ENCODE measurements at regions not wholly inside any gene's neighbourhood (a gene's known extent, or its start where the extent isn't known, plus 50 kb on each side); places are given as distances from the start of the nearest gene placed in this dataset.
"Not testable (repeated sequence)": the region's sequence is repeated elsewhere in the genome, so short reads cannot be mapped to it uniquely, and the experiment has no call there.

DNA sequence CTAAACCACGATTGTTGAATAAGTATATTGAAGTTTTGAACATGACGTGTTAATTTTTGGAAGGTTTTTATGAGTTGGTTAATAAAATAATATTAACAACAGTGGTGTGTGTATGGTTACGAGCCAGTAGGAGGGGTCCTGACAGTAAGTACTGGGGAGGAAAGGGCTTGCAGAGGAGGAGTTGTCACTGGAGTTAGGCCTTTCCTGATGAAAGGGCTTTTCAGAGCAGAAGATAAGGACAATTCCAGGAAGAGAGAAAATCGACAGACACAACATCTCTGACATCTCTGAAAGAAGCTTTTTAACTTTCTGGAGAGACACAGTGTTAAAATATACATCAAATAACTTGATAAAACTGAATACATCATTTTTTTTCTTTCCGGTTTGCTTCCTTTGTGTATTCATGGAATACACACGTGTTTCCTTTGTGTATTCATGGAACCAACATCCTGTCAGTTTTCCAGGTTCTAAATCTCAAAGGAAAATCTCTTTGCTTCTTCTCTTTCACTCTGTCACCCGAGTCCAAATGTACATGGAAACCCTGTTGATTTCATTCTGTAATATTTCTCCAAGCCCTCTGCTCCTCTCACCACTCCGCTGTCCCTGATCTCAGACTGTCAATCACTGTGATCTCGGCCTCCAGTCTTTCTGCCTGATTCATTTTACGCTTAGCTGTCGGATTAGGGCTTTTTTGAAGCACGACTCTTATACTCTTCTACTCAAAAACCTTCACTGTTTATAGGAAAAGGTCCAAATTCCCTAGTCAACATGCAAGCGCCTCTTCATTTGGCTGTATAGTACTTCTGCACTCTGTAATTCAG, 374.4 kb downstream of the DLEU7 start:
- DNase-seq (ENCODE audit: low read depth in 2 of 3, low spot score in 2 of 3) = no peak

DNA sequence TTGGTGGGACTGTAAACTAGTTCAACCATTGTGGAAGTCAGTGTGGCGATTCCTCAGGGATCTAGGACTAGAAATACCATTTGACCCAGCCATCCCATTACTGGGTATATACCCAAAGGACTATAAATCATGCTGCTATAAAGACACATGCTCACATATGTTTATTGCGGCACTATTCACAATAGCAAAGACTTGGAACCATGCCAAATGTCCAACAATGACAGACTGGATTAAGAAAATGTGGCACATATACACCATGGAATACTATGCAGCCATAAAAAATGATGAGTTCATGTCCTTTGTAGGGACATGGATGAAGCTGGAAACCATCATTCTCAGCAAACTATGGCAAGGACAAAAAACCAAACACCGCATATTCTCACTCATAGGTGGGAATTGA, 370.4 kb downstream of the DLEU7 start:
- DNase-seq (ENCODE audit: low read depth in 2 of 3, low spot score in 2 of 3) = not testable (repeated sequence)

DNA sequence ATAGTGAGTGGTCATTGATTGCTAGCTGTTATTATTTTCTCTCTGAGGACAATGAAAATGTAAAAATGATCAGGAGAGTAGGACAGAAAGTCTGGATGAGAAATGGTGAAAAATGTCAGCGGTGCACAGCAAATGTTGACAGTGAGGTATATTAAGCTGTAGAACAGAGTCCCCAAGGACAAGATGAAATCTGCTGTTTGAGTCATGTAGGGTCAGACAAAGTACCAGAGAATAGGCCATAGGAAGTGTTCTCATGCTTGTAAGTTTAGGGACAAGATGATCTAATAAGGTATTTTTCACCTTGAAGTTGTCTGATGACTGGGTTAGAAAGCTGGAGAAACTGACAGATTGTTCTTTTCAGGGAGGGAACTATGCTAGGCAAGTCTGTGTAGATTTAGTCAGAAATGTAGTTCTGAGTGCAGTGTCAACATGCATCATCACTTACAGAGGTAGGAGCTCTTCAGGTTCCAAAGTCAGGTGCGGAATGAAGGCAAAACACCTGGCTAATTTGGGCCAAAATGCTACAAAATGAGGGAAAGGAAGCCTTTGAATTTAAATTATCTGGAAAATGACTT, 369.3 kb downstream of the DLEU7 start:
- DNase-seq (ENCODE audit: low read depth in 2 of 3, low spot score in 2 of 3) = no peak

DNA sequence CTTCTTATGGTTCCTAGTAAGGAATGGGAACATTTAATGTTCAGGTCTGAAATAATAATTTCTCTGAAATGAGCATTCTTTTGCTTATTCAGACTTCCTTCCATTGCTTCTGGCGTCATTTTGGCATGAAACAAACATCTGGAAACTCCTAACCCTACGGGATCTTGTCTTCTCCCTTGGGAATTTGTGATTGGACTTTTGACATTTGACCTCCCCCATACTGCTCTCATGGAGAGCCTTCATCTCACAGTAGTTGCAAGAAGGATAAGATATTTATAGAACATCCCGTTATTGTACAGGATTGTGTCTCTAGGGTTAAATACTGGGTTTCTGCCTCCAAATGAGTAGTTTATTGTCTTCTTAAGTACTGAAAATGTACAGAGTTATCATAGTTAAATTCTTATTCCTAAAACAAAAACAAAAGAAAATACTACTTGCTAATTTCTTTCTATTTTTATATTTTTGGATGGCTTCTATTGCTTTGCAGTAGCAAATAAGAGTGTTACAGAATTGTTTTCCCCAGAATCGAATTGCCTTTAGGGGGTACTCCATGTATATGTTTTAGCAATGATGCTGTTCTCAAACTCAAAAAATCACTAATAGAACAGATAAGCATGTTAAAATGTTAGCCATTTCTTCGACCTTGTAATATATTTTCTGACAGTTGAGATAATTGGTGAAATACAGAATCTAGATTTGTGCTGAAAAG, 366.8 kb downstream of the DLEU7 start:
- DNase-seq (ENCODE audit: low read depth in 2 of 3, low spot score in 2 of 3) = no peak

DNA sequence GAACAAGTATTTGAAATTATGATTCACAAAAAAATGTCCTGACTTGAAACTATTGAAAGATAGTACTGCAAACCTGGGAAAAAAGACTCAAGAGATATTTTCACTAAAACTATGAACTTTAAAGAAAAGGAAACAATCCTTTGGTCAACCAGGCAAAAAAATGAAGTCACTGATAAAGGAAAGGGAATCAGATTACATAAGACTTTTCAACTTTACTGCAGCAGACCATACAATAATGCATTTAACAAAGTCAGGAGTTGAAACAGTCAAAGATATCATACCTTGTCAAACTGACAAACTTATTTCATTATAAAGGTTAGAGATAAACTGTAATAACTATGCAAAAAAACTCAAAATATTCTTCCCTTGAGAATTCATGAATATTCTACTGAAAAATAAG, 361.6 kb downstream of the DLEU7 start:
- no peak for DNase-seq (ENCODE audit: low read depth in 2 of 3, low spot score in 2 of 3)

DNA sequence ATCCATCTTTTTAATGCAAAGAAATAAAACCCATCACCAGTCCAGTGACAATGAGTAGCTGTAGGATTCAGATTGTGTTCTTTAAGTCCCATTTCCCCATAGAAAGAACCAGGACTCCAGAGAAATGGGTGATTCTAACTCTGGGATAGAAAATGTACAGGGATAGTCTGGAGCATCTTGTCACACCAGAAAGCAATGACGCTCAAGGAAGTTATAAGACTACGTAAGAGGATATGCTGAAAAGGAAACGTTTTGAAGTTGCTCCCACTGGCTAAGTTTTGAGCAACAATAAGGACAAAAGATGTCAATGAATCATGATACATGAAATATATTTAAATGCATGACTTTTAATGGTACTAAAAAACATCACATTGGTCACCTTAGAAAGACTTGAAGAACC, 360.1 kb downstream of the DLEU7 start:
- DNase-seq (ENCODE audit: low read depth in 2 of 3, low spot score in 2 of 3) = no peak

DNA sequence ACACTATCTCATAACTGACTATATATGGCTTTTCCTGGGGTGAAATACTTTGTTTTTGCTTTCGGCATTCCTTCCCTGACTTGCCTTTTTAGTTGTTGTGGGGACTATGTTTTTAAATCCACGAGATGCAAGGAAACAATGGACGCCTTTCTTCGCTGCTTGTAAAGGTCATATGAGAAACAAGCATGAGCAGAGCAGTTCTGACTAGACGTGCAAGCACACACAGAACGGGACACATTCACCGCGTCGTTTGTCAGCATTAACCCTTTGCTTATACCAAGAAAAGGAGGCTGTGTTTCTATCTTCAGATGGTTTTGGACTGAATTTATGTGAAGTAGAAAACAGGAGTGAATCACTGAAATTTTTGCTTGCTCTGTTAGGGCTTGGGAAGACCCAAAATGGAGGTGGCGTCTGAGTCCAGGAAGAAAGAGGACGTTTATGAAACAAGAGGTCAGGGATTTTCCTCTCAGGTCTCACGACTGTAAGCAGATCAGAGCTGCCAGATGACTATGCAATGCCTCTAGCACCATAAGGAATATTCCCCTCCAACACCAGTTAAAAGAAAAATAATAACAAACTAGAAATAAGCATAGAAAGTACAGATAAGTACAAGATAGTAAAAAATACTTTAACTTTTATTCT, 358.9 kb downstream of the DLEU7 start:
- no peak for DNase-seq (ENCODE audit: low read depth in 2 of 3, low spot score in 2 of 3)

DNA sequence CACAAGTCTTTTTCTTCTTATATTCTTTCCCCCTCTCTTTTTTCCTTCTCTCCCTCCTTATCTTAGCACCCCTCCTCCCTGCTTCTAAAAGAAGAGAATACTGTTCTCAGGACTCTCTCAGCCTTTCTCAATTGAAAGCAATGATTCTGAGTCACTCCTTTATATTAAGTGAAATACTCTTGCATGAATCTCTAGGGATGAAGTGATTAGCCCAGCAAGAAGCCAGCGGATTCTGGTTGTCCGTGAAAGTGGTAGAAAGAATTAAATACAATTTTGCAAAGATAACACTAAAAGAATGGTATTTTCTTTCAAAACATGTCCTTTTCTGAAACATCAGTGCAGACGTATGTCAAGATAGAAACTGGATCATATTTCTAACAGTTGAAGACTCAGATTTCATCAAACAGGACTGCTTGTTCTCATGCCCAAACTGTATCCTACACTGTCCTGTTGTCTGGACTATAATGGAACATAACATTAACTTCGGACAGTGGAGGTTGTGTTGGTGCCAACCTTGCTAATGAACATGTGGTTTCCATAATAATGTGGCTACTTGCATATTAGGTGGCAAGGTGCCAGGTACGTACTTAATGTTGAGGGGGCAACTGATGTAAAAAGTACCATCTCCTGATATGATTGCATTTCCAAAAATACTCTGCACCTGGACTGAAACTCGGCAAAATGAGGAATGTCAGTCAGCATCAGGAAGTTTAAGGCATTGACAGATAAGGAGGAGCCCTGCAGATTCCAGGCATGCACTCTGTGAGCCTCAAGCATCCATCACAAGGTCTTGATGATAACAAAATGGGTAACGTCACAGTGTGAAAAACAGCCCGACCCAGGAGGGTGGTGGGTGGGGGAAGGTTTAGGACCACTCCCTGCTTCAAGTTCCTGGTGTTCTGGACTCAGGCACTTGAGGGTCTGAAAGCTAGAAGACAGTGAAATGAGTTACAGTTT, 357.2 kb downstream of the DLEU7 start:
- DNase-seq (ENCODE audit: low read depth in 2 of 3, low spot score in 2 of 3) = no peak

DNA sequence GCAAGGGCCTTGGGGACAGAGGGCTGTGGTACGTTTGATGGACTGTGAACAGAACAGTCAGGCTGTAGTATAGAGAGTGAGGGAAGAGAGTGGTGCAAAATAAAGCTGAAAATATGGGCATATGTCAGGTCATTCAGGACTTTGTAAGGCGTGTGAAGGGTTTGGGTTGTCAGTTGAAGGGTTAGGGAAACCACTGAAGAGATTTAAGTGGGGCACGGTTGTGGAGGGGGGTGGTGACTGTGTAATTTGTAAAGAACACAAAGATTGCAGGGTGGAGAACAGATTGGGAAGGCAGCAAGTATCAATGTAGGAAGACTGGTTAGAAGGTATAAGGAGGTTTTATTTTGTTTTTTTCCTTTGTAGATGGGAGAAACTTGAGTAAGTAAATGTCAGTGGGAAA, 349.8 kb downstream of the DLEU7 start:
- no peak for DNase-seq (ENCODE audit: low read depth in 2 of 3, low spot score in 2 of 3)

DNA sequence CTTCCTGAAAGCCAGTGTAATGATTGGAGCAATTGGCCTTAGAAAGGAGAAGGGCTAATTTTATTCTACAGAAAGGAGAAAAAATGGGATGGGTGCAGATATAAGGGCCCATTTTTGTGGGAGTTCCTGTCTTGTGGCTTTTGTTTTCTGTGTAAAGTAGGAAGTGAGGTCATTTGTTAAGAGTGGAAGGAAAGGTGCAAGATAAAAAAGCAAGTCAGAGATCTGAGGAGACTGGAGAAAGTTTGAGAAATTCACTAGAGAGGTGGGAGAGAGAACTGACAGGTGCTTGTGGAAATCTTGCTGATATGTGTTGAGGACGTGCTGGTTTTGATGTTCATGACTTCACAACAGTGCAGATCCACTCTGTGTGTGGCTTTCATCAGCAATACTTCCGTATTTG, 349.4 kb downstream of the DLEU7 start:
- no peak for DNase-seq (ENCODE audit: low read depth in 2 of 3, low spot score in 2 of 3)

DNA sequence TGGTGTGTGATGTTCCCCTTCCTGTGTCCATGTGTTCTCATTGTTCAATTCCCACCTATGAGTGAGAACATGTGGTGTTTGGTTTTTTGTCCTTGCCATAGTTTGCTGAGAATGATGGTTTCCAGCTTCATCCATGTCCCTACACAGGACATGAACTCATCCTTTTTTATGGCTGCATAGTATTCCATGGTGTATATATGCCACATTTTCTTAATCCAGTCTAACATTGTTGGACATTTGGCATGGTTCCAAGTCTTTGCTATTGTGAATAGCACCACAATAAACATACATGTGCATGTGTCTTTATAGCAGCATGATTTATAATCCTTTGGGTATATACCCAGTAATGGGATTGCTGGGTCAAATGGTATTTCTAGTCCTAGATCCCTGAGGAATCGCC, 340.3 kb downstream of the DLEU7 start:
- DNase-seq (ENCODE audit: low read depth in 2 of 3, low spot score in 2 of 3) = not testable (repeated sequence)

DNA sequence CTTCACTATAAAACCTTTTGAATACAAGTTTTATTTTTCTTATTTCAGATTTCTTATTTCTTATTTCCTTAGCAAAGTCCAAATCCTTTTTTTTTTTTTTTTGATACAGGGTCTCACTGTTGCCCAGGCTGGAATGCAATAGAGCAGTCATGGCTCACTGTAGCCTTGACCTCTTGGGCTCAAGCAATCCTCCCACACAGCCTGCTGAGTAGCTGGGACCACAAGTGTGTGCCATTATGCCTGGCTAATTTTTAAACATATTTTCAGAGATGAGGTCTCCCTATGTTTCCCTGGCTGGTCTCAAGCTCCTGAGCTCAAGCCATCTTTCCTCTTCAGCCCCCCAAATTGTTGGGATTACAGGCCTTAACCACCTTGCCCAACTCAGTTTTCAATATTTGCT, 334.3 kb downstream of the DLEU7 start:
- no peak for DNase-seq (ENCODE audit: low read depth in 2 of 3, low spot score in 2 of 3)

DNA sequence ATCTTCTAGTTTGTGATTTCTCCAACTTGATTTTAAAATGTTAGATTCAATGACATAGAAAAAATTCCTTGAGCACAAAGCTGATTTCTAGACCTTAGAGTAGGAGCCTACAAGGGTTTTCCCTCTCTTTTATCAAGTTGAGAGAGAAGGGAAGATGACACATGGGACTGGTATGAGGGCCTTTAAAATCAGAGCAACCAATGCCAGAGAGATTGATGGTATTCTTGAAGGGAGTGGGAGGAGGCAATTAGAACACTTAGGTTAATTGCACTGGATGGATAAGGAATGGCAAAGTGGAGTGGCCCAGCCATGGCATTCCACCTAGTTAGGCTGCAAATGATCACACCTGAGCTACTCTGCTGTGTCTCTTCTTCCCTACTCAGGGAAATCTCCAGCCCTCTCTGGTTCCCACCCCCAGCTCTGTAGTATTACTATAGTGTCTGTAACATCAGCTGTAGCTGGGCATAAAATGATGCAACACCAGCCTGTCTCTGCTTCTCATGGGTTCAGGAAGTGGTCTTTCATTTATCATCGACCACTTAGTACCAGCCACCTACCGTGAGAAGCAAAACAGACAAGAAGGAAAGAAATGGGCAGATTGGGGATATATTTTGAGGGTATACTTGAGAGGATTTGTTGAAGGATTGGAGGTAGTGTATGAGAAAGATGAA, 333.6 kb downstream of the DLEU7 start:
- no peak for DNase-seq (ENCODE audit: low read depth in 2 of 3, low spot score in 2 of 3)

DNA sequence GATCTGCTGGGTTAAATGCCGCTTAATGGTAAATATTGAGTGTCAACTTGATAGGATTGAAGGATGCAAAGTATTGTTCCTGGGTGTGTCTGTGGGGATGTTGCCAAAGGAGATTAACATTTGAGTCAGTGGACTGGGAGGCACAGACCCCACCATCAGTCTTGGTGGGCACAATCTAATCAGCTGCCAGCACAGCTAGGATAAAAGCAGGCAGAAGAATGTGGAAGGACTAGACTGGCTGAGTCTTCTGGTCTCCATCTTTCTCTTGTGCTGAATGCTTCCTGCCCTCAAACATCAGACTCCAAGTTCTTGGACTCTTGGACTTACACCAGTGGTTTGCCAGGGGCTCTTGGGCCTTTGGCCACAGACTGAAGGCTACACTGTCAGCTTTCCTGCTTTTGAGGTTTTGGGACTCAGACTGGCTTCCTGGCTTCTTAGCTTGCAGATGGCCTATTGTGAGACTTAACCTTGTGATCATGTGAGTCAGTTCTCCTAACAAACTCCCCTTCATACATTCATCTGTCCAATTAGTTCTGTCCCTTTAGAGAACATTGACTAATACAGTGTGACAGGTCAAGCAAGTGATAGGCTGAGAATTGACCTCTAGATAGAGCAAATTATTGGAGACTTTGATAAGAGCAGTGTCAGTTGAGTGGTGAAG, 332.5 kb downstream of the DLEU7 start:
- DNase-seq (ENCODE audit: low read depth in 2 of 3, low spot score in 2 of 3) = not testable (repeated sequence)

DNA sequence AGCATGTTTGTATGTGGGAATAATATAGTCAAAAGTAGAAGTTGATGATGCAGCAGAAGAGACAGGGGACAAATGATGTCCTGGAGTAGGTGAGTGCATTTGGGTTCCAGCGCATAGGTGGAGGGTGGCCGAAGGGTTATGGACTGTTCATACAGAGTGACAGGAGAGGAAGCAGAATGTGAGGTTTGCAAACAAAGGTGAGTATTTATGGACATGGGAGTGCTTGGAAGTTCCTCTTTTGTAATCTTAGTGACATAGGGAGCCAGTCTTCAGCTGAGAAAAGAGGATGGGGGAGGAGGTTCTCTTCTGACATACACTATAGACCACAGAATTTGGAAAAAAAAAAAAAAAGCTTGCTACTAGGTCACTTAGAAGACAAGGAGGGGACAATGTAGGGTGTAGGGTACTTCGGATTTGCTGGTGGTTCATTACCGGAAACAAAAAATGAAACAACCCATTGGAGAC, 331.6 kb downstream of the DLEU7 start:
- no peak for DNase-seq (ENCODE audit: low read depth in 2 of 3, low spot score in 2 of 3)

DNA sequence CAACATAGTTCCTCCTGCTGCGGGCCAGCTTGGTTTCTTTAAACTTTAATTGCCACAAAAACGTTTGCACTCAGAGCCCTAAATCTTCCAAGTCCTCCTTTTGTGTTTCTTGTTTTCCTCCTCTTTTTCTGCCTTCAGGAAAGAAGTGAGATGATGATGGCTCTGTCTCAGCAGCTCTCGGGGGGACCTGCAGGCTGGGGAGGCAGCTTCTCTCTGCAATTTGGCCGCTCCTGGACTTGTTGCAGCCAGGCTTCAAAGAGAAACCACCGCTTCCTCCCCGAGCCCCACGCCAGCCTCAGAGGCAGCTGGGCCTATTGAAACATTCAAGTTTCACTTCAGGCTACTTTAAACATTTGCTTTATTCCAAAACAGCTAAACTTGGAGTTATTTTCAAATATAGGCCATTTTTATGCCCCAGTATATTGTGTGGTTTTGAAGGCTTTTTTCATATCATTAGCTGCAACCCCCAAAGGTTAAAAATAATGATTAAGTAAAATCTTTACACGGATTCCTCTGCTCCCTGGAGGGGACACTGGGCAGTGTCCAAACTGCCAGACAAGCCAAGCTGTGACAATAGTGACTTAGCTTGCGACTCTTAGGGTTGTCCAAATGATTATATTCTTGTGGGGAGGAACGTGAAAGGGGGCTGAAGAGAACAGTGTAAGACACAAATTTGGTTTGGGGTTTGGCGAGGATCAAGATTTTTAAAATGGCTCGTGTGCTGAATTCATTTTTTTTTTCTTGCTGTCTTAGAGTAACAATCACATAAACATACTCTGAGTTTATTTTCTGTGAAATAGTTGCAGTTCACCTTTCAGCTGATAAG, 330.8 kb downstream of the DLEU7 start:
- DNase-seq (ENCODE audit: low read depth in 2 of 3, low spot score in 2 of 3) = peak in 1 of 3 experiments; percentile 14

DNA sequence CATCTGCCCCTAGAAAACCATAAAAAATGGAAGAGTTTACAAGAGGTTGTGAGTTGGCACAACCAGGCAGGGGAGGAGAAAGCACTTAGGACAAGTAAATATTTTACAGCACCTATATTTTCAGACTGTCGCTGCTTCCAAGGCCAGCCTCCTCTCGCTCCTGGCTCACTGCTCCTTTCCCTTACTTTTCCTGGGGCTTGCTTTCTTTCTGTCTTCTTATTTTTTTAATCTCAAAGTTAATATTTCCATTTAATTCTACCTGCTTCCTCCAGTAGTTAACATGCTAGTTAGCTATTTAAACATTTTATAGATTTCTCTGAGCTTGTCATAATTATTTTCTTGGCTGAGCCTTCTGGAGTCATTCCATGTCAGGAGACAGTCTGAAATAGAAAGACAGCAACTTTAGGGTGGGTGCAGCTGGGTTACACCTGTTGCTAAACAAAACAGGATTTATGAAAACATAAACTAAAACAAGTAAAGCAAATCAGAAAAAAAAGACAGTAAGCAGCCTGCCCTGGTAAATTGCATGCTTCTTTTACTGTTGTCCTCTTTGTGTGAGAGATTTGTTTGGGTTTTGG, 330.1 kb downstream of the DLEU7 start:
- no peak for DNase-seq (ENCODE audit: low read depth in 2 of 3, low spot score in 2 of 3)

DNA sequence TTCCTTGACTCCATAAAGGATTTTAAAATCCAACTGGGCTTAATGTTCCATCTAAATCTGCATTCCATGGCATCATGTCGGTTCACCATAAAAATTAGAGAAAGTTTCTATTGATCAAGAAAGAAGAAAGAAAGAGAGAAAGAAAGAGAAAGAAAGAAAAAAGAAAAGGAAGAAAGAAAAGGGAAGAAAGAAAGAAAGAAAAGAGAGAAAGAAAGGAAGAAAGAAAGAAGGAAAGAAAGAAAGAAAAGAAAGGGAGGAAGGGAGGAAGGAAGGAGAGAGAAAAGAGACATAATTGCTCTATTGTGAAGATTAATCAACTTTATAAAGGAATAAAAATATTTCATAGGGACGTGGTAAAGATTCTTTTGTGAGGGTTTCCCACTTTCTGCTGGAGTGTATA, 329.2 kb downstream of the DLEU7 start:
- DNase-seq (ENCODE audit: low read depth in 2 of 3, low spot score in 2 of 3) = no peak

Data from activated CD8-positive, alpha-beta memory T cell treated with anti-CD3 and anti-CD28 coated beads for 48 hours (primary cell).